IMR-90 (cell line): ENCODE measurements at regions not wholly inside any gene's neighbourhood (a gene's known extent, or its start where the extent isn't known, plus 50 kb on each side); places are given as distances from the start of the nearest gene placed in this dataset.
"Not testable (repeated sequence)": the region's sequence is repeated elsewhere in the genome, so short reads cannot be mapped to it uniquely, and the experiment has no call there.

ENCODE experiments used
- ATAC-seq: fragments of 200-7000 bp; cut with Tn5 transposase; 2 replicates; pipeline ENCODE4 v1.9.1; 2020; ENCODE audit warnings: low read depth, mild to moderate bottlenecking, moderate library complexity
- BruUV-seq: library from RNA; stranded (reverse); fragments of 400-500 nt; replicated peaks from 2 replicates; lab custom pipeline; 2021; lab: Mats Ljungman, UMichigan
- CTCF ChIA-PET: fragments of 300-600 bp; formaldehyde crosslinking; extraction: SDS; loops from one replicate; lab custom pipeline; 2021; ENCODE audit warnings: antibody characterized with exemption; lab: Yijun Ruan, JAX
- POLR2A ChIA-PET: fragments of 300-600 bp; sonication (Branson Sonifier 250); formaldehyde crosslinking; loops from one replicate; lab custom pipeline; 2022; ENCODE audit warnings: antibody characterized with exemption; ENCODE audit not compliant: unreplicated experiment; lab: Charles Lee
- DNase-seq: peaks from one replicate; pipeline ENCODE4 v3.0.0; 2013
- H2AFZ ChIP-seq: replicated peaks from 2 replicates; pipeline ENCODE3; 2013; ENCODE audit warnings: low read length, mild to moderate bottlenecking; ENCODE audit not compliant: poor library complexity
- H2AK5ac ChIP-seq: 2 replicates; pipeline ENCODE4 v1.6.1; 2013; ENCODE audit warnings: low read depth, low read length, inconsistent platforms
- H2AK9ac ChIP-seq: replicated peaks from 2 replicates; pipeline ENCODE3; 2013; ENCODE audit warnings: mild to moderate bottlenecking, low read depth, low read length, moderate library complexity; ENCODE audit not compliant: poor library complexity
- H2BK120ac ChIP-seq: 2 replicates; pipeline ENCODE4 v1.6.1; 2013; ENCODE audit warnings: low read depth, low read length, inconsistent platforms
- H2BK15ac ChIP-seq: 3 replicates; pipeline ENCODE4 v1.6.1; 2013; ENCODE audit warnings: low read depth, low read length, inconsistent platforms
- H2BK20ac ChIP-seq: 2 replicates; pipeline ENCODE4 v1.6.1; 2013; ENCODE audit warnings: low read depth, mild to moderate bottlenecking, inconsistent platforms, low read length, moderate library complexity
- H2BK5ac ChIP-seq: 2 replicates; pipeline ENCODE4 v1.6.1; 2013; ENCODE audit warnings: mild to moderate bottlenecking, low read depth, low read length, inconsistent platforms; ENCODE audit not compliant: poor library complexity, severe bottlenecking
- H3K14ac ChIP-seq: replicated peaks from 2 replicates; pipeline ENCODE4 v1.6.1; 2013; ENCODE audit warnings: low read depth, low read length, inconsistent platforms
- H3K18ac ChIP-seq: 2 replicates; pipeline ENCODE4 v1.6.1; 2013; ENCODE audit warnings: low read depth, low read length, control low read depth
- H3K23ac ChIP-seq: 2 replicates; pipeline ENCODE4 v1.6.1; 2013; ENCODE audit warnings: low read depth, low read length, inconsistent platforms
- H3K27ac ChIP-seq: 2 replicates; pipeline ENCODE4 v1.5.1; 2013; ENCODE audit warnings: mild to moderate bottlenecking, control low read depth, low read length; ENCODE audit not compliant: insufficient read depth
- H3K27me3 ChIP-seq: 2 replicates; pipeline ENCODE4 v1.6.1; 2013; ENCODE audit warnings: low read length; ENCODE audit not compliant: control insufficient read depth, insufficient read depth
- H3K36me3 ChIP-seq: 2 replicates; pipeline ENCODE4 v1.6.1; 2013; ENCODE audit warnings: low read length, mixed read lengths; ENCODE audit not compliant: control insufficient read depth, insufficient read depth
- H3K4ac ChIP-seq: 2 replicates; pipeline ENCODE4 v1.6.1; 2013; ENCODE audit warnings: low read depth, low read length, inconsistent platforms
- H3K4me1 ChIP-seq: 2 replicates; pipeline ENCODE4 v1.6.1; 2013; ENCODE audit warnings: low read length, mixed read lengths; ENCODE audit not compliant: control insufficient read depth, insufficient read depth
- H3K4me2 ChIP-seq: 2 replicates; pipeline ENCODE4 v1.6.1; 2013; ENCODE audit warnings: low read depth, mild to moderate bottlenecking, control low read depth, low read length, moderate library complexity
- H3K4me3 ChIP-seq: 2 replicates; pipeline ENCODE4 v1.5.1; 2013; ENCODE audit warnings: low read depth, mild to moderate bottlenecking, control low read depth, low read length, moderate library complexity; ENCODE audit not compliant: insufficient read depth
- H3K56ac ChIP-seq: 2 replicates; pipeline ENCODE4 v1.6.1; 2013; ENCODE audit warnings: low read length, inconsistent platforms; ENCODE audit not compliant: insufficient read depth; ENCODE audit errors: extremely low read depth
- H3K79me1 ChIP-seq, 2 experiments: 2 replicates each; pipeline ENCODE4 v1.6.1; 2013; ENCODE audit warnings: low read length in 2 of 2, inconsistent platforms in 1 of 2, low read depth in 1 of 2
- H3K9ac ChIP-seq: 2 replicates; pipeline ENCODE4 v1.6.1; 2013; ENCODE audit warnings: low read depth, low read length, control low read depth
- H3K9me1 ChIP-seq: 2 replicates; pipeline ENCODE4 v1.6.1; 2013; ENCODE audit warnings: low read length, inconsistent platforms; ENCODE audit not compliant: insufficient read depth
- H3K9me3 ChIP-seq: 2 replicates; pipeline ENCODE4 v1.6.1; 2013; ENCODE audit warnings: low read length; ENCODE audit not compliant: control insufficient read depth, insufficient read depth
- H4K20me1 ChIP-seq: 2 replicates; pipeline ENCODE4 v1.6.1; 2013; ENCODE audit warnings: low read length, inconsistent platforms; ENCODE audit not compliant: insufficient read depth
- H4K5ac ChIP-seq: 2 replicates; pipeline ENCODE4 v1.6.1; 2013; ENCODE audit warnings: mild to moderate bottlenecking, low read depth, low read length, control low read depth
- H4K8ac ChIP-seq, 2 experiments: 2 replicates each; pipeline ENCODE4 v1.6.1; 2013; ENCODE audit warnings: low read depth in 2 of 2, low read length in 2 of 2, control low read depth in 1 of 2, inconsistent platforms in 1 of 2
- H4K91ac ChIP-seq: 2 replicates; pipeline ENCODE4 v1.6.1; 2013; ENCODE audit warnings: low read depth, low read length, inconsistent platforms; ENCODE audit not compliant: insufficient read depth
- WGBS, 2 experiments: methylation state at CpG; one replicate each; pipeline versions ENCODE4 v1.1.5 to v1.1.7; 2013; ENCODE audit warnings: missing lambda C conversion rate in 2 of 2; ENCODE audit not compliant: insufficient read length in 1 of 2; ENCODE audit errors: extremely low coverage in 2 of 2; 5-methylcytosine and 5-hydroxymethylcytosine counted together
- dilution Hi-C: fragments of 300-500 bp; cut with HindIII; formaldehyde crosslinking; loops from one replicate; pipeline ENCODE4 v1.14.3; 2018; ENCODE audit warnings: low sequenced_read_pairs; ENCODE audit not compliant: unreplicated experiment
- in situ Hi-C: fragments of 300-500 bp; cut with MboI; formaldehyde crosslinking; loops from 3 replicates; pipeline ENCODE4 v1.14.3; 2019; ENCODE audit warnings: low sequenced_read_pairs, inconsistent platforms, mixed read lengths
- intact Hi-C: fragments of 100-400 bp; cut with micrococcal nuclease; formaldehyde crosslinking; loops from 2 replicates; pipeline ENCODE4 v1.10.0; 2022

- H2BK5ac ChIP-seq, H2AK5ac ChIP-seq, H2BK15ac ChIP-seq, H3K9me3 ChIP-seq, H3K4me2 ChIP-seq, H3K79me1 ChIP-seq, H3K9me1 ChIP-seq, H3K36me3 ChIP-seq, H3K27me3 ChIP-seq, H2BK20ac ChIP-seq, ATAC-seq, H3K18ac ChIP-seq, DNase-seq, H4K8ac ChIP-seq, H2AFZ ChIP-seq, H3K4ac ChIP-seq, BruUV-seq, H2AK9ac ChIP-seq, H3K4me1 ChIP-seq, H3K56ac ChIP-seq, H2BK120ac ChIP-seq, H3K14ac ChIP-seq, H4K91ac ChIP-seq, H3K4me3 ChIP-seq, dilution Hi-C loops, CTCF ChIA-PET, H3K9ac ChIP-seq, H4K20me1 ChIP-seq, H3K27ac ChIP-seq, H4K5ac ChIP-seq, intact Hi-C loops, H3K23ac ChIP-seq, POLR2A ChIA-PET, in situ Hi-C loops: not testable (repeated sequence)
- WGBS, 2 experiments: no CpG with 5 or more reads among the region's 7 CpGs
Observed at GRCh38 chr21:6539688-6540087, 3981.7 kb upstream of the TPTE start.

- H3K23ac ChIP-seq, H4K8ac ChIP-seq, H3K56ac ChIP-seq, H3K27ac ChIP-seq, H4K20me1 ChIP-seq, ATAC-seq, intact Hi-C loops, H3K27me3 ChIP-seq, H3K9me3 ChIP-seq, H3K4me1 ChIP-seq, H3K79me1 ChIP-seq, DNase-seq, H3K9ac ChIP-seq, H2BK5ac ChIP-seq, H2AK9ac ChIP-seq, POLR2A ChIA-PET, H3K14ac ChIP-seq, H3K4me2 ChIP-seq, H2AK5ac ChIP-seq, H2BK15ac ChIP-seq, BruUV-seq, H3K4me3 ChIP-seq, H2AFZ ChIP-seq, H2BK120ac ChIP-seq, H3K4ac ChIP-seq, H3K18ac ChIP-seq, H3K36me3 ChIP-seq, H4K5ac ChIP-seq, H4K91ac ChIP-seq, CTCF ChIA-PET, dilution Hi-C loops, H2BK20ac ChIP-seq, in situ Hi-C loops, H3K9me1 ChIP-seq: not testable (repeated sequence)
- WGBS, 2 experiments: no CpG with 5 or more reads among the region's 11 CpGs
Observed at GRCh38 chr21:6541036-6541435, 3980.3 kb upstream of the TPTE start.
